Osteocyte (in vitro differentiated cells): ENCODE measurements at regions not wholly inside any gene's neighbourhood (a gene's known extent, or its start where the extent isn't known, plus 50 kb on each side); places are given as distances from the start of the nearest gene placed in this dataset.

Source experiments
- DNase-seq: peaks from one replicate; pipeline ENCODE4 v3.0.0; 2021; ENCODE audit warnings: mixed read lengths; ENCODE audit not compliant: unreplicated experiment; ENCODE audit errors: extremely low spot score
- H3K27ac Mint-ChIP-seq: one replicate; pipeline ENCODE4 v1.8.0; 2021; ENCODE audit warnings: mild to moderate bottlenecking, mixed read lengths; ENCODE audit not compliant: unreplicated experiment
- H3K27me3 Mint-ChIP-seq: one replicate; pipeline ENCODE4 v1.8.0; 2021; ENCODE audit warnings: mixed read lengths; ENCODE audit not compliant: unreplicated experiment
- H3K36me3 Mint-ChIP-seq: one replicate; pipeline ENCODE4 v1.8.0; 2021; ENCODE audit warnings: mixed read lengths; ENCODE audit not compliant: unreplicated experiment
- H3K4me1 Mint-ChIP-seq: one replicate; pipeline ENCODE4 v1.8.0; 2021; ENCODE audit warnings: mixed read lengths; ENCODE audit not compliant: unreplicated experiment
- H3K4me3 Mint-ChIP-seq: one replicate; pipeline ENCODE4 v1.8.0; 2021; ENCODE audit warnings: mild to moderate bottlenecking, moderate library complexity, mixed read lengths; ENCODE audit not compliant: unreplicated experiment
- H3K9me3 Mint-ChIP-seq: one replicate; pipeline ENCODE4 v1.8.0; 2021; ENCODE audit warnings: mixed read lengths; ENCODE audit not compliant: unreplicated experiment
- TF ChIP-seq, protein P1 (sequence below): fragments of 200-600 bp; sonication (generic); IDR thresholded peaks from 2 replicates; pipeline ENCODE4 v1.5.0; 2021; ENCODE audit warnings: antibody characterized with exemption, mild to moderate bottlenecking, moderate library complexity

- Mint-ChIP-seq H3K4me3 (no peak overlapping the region), H3K36me3 (no peaks in the 10 kb centered on the region), H3K27me3 (peaks cover 21% of the 10 kb centered on the region), H3K9me3 (no peaks in the 10 kb centered on the region), H3K27ac (no peak overlapping the region), H3K4me1 (peaks cover 5% of the 10 kb centered on the region)
- DNase-seq: no peak
- TF ChIP-seq, protein P1, sequence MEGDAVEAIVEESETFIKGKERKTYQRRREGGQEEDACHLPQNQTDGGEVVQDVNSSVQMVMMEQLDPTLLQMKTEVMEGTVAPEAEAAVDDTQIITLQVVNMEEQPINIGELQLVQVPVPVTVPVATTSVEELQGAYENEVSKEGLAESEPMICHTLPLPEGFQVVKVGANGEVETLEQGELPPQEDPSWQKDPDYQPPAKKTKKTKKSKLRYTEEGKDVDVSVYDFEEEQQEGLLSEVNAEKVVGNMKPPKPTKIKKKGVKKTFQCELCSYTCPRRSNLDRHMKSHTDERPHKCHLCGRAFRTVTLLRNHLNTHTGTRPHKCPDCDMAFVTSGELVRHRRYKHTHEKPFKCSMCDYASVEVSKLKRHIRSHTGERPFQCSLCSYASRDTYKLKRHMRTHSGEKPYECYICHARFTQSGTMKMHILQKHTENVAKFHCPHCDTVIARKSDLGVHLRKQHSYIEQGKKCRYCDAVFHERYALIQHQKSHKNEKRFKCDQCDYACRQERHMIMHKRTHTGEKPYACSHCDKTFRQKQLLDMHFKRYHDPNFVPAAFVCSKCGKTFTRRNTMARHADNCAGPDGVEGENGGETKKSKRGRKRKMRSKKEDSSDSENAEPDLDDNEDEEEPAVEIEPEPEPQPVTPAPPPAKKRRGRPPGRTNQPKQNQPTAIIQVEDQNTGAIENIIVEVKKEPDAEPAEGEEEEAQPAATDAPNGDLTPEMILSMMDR: no peak
These were observed 51.3 kb upstream of the SESN3 start for GRCh38 chr11:95282291-95282751.
